ENCODE measurements at regions not wholly inside any gene's neighbourhood (a gene's known extent, or its start where the extent isn't known, plus 50 kb on each side); places are given as distances from the start of the nearest gene placed in this dataset.
A peak's percentile ranks its signal among the peaks of the same experiment; 100 is the strongest.

- H3K9me3 Mint-ChIP-seq, result no peaks in the 10 kb centered on the region
- no peak for ATAC-seq
Observed at GRCh38 chr21:39109163-39109530, 74.1 kb downstream of the PSMG1 start.

GRCh38 chr21:39108291-39109162 is 74.7 kb downstream of the PSMG1 start:
- H3K27ac Mint-ChIP-seq, result no peak overlapping the region
- ATAC-seq (no peak), DNase-seq (ENCODE audit: low spot score in 2 of 2) (no peak)
- no peaks in the 10 kb centered on the region for H3K36me3 Mint-ChIP-seq
- no peaks in the 10 kb centered on the region for H3K9me3 Mint-ChIP-seq

More at GRCh38 chr21:39109163-39109530, 74.1 kb downstream of the PSMG1 start:
- Mint-ChIP-seq H3K36me3 (no peaks in the 10 kb centered on the region), H3K27ac (no peak overlapping the region)
- no peak for DNase-seq (ENCODE audit: low spot score in 2 of 2)

- Mint-ChIP-seq H3K36me3 (no peaks in the 10 kb centered on the region), H3K27ac (no peak overlapping the region), H3K9me3 (no peaks in the 10 kb centered on the region)
- ATAC-seq, result no peak
- no peak for DNase-seq (ENCODE audit: low spot score in 2 of 2)
Observed at GRCh38 chr21:39107739-39108138, 75.5 kb downstream of the PSMG1 start.

GRCh38 chr21:39106881-39107462 is 76.3 kb downstream of the PSMG1 start:
- H3K27ac Mint-ChIP-seq, result peak overlapping the region in 1 of 2 donors; percentile 26
- DNase-seq (ENCODE audit: low spot score in 2 of 2) (no peak), ATAC-seq (no peak)
- H3K36me3 Mint-ChIP-seq, result no peaks in the 10 kb centered on the region
- no peaks in the 10 kb centered on the region for H3K9me3 Mint-ChIP-seq

GRCh38 chr21:39105836-39106235 is 77.4 kb downstream of the PSMG1 start:
- Mint-ChIP-seq H3K36me3 (no peaks in the 10 kb centered on the region), H3K9me3 (no peaks in the 10 kb centered on the region), H3K27ac (no peak overlapping the region)
- ATAC-seq (no peak), DNase-seq (ENCODE audit: low spot score in 2 of 2) (no peak)

DNA sequence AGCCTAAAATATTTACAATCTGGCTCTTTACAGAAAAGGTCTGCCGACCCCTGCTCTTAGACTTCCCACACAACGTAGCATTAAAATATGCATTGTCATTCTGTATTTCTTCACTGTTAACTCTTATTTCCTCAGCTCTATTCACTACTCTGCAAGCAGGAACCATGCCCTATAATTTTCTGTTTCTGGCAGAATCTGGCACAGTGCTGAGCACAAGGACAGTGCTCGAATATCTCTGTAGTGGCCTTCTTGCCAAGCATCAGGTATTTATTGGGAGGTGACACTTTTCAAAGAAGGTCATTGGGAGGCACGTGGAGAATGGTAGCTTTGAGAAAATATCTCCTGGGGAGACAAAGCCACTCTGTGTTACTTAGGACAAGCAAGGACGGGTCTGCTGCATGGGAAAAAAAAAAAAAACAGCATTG is 77.9 kb downstream of the PSMG1 start:
- Mint-ChIP-seq H3K36me3 (no peaks in the 10 kb centered on the region), H3K27ac (no peak overlapping the region), H3K9me3 (no peaks in the 10 kb centered on the region)
- ATAC-seq (no peak), DNase-seq (ENCODE audit: low spot score in 2 of 2) (no peak)

DNA sequence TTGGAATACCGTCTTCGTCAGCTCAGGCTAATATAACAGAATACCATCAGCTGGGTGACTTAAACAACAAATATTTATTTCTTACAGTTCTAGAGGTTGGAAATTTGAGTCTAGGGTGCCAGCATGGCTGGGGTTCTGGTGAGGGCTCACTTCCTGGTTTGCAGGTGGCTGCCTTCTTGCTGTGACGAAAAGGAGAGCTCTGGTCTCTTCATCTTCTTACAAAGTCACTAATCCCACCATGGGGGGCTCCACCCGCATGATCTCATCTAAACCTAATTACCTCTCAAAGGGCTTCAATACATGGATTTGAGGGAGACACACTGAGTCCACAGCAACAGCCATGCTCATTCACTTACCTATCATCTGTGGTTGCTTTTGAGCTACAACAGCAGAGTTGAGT is 78.3 kb downstream of the PSMG1 start:
- no peak for DNase-seq (ENCODE audit: low spot score in 2 of 2)
- no peak for ATAC-seq
- Mint-ChIP-seq H3K9me3 (no peaks in the 10 kb centered on the region), H3K27ac (no peak overlapping the region), H3K36me3 (no peaks in the 10 kb centered on the region)

DNA sequence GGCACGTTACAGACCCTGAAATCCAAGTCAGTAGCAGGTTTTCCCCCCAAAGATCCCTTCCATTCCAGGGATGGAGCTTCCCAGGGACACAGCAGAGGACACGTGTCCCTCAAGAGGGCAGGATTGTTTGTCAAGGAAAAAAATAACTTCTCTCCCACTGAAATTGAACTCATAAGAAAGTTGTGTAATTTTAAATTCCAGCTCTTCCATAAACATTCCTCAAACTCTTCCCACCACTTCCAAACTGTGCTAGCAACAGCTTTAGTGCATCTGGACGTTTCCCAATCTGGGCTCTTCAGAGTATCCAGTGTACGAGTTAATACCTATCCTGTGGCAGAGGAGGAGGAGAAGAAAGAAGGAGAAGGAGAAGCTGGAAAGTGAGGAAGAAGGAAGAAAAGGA is 79.6 kb downstream of the PSMG1 start:
- ATAC-seq (no peak), DNase-seq (ENCODE audit: low spot score in 2 of 2) (no peak)
- Mint-ChIP-seq H3K9me3 (no peaks in the 10 kb centered on the region), H3K36me3 (no peaks in the 10 kb centered on the region), H3K27ac (no peak overlapping the region)

DNA sequence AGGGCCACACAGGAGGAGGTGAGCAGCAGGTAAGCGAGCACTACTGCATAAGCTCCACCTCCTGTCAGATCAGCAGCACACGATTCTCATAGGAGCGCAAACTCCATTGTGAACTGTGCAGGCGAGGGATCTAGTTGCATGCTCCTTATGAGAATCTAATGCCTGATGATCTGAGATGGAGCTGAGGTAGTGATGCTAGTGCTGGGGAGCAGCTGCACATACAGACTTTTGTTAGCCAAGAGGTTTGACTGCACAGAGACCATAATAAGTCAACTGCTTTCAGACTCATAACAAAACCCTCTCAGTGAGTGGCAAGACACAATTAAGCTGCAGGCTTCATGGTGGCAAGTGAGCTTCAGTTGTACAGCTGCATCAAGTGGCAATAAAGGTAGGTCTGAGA is 83.4 kb downstream of the PSMG1 start:
- no peak for ATAC-seq

GRCh38 chr21:39098696-39099200 is 84.5 kb downstream of the PSMG1 start:
- Mint-ChIP-seq H3K36me3 (no peaks in the 10 kb centered on the region), H3K27ac (no peak overlapping the region), H3K9me3 (no peaks in the 10 kb centered on the region)
- DNase-seq (ENCODE audit: low spot score in 2 of 2) (no peak), ATAC-seq (no peak)

More for the DNA sequence above, 83.4 kb downstream of the PSMG1 start:
- Mint-ChIP-seq H3K36me3 (no peaks in the 10 kb centered on the region), H3K9me3 (no peaks in the 10 kb centered on the region), H3K27ac (no peak overlapping the region)
- DNase-seq (ENCODE audit: low spot score in 2 of 2), result no peak

- Mint-ChIP-seq H3K9me3 (no peaks in the 10 kb centered on the region), H3K27ac (no peak overlapping the region), H3K36me3 (no peaks in the 10 kb centered on the region)
- no peak for DNase-seq (ENCODE audit: low spot score in 2 of 2)
- no peak for ATAC-seq
Observed at GRCh38 chr21:39097981-39098380, 85.3 kb downstream of the PSMG1 start.

DNA sequence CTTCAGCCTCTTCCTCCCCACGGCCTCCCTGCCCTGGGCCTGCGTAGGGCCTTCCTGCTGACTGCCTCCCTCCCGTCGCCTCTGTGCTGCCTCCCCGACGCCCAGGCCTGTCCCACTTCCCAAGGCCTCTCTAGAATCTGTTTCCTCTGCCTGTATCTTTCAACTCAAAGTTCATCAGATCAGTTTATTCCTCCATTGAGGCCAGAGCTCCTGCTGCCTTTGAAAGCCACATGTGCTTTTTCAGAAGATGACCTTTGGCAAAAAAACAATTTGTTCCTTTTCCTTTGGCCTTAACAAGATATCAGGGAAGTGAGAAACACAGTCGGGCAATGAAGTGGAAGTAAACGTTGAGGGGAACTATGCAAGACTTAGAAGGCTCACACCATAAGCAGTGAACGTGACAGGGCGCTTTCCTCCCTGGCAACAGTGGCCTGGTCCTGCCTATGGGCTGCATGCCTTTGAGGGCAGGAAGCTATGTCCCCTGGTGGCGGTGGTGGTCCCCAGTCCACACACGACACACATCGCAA is 85.9 kb downstream of the PSMG1 start:
- Mint-ChIP-seq H3K9me3 (no peaks in the 10 kb centered on the region), H3K27ac (no peak overlapping the region), H3K36me3 (no peaks in the 10 kb centered on the region)
- no peak for DNase-seq (ENCODE audit: low spot score in 2 of 2)
- ATAC-seq, result no peak

DNA sequence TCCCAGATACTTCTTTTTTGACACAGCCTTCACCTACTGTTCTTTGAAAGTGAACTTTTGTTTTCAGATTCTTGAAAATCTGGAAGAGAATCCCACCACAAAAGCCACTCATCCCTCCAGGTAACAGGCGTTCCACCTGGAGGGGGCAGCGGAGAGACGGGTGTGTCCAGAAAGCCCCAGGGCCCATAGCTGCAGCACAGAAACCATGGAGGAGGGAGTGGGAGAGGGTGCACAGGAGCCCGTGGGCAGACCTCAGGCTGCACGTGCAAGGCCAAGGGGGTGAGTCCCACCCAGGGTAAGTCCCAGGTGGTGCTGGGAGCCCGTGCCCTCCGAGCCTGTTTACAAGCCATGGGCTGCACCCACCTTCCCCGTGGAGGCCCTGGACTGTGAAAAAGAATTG is 86.5 kb downstream of the PSMG1 start:
- Mint-ChIP-seq H3K9me3 (no peaks in the 10 kb centered on the region), H3K27ac (no peak overlapping the region), H3K36me3 (no peaks in the 10 kb centered on the region)
- no peak for ATAC-seq
- no peak for DNase-seq (ENCODE audit: low spot score in 2 of 2)

- Mint-ChIP-seq H3K9me3 (no peaks in the 10 kb centered on the region), H3K27ac (no peak overlapping the region), H3K36me3 (no peaks in the 10 kb centered on the region)
- ATAC-seq (no peak), DNase-seq (ENCODE audit: low spot score in 2 of 2) (no peak)
Observed at GRCh38 chr21:39095681-39096080, 87.6 kb downstream of the PSMG1 start.

DNA sequence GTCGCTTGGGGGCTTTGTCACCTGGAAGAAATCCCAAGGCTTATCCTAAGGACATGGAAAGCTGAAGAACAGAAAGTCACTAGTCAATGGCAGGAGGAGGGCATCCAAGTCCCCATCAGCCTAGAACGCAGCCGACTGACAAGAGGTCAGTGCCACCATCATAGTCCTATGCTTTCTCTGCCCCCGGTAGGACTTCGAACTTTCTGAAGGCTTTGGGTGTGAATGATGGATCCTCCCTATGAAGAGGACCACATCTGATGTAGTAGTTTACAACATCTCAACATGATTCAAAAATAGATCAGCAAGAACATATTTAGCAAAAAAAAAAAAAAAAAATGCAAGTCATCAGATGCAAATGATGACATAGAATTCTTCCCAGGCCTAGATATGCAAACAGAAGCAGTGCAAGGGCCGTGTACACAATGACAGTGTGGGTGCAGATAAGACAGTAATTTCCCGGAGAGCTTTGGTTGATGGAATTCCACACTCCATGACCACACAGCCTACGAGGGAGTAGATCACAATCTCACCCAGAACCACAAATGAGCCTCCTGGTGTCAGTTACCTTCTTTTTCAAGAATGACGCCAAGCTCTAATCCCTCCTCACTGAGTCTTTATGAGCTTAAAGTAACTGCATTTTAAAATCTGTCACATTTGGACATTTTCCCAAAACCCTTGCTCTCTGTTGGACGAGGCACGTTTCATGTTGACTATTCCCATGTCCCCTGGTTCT is 88.2 kb downstream of the PSMG1 start:
- Mint-ChIP-seq H3K9me3 (no peaks in the 10 kb centered on the region), H3K27ac (peak overlapping the region in 1 of 2 donors; percentile 4), H3K36me3 (no peaks in the 10 kb centered on the region)
- ATAC-seq (no peak), DNase-seq (ENCODE audit: low spot score in 2 of 2) (no peak)

DNA sequence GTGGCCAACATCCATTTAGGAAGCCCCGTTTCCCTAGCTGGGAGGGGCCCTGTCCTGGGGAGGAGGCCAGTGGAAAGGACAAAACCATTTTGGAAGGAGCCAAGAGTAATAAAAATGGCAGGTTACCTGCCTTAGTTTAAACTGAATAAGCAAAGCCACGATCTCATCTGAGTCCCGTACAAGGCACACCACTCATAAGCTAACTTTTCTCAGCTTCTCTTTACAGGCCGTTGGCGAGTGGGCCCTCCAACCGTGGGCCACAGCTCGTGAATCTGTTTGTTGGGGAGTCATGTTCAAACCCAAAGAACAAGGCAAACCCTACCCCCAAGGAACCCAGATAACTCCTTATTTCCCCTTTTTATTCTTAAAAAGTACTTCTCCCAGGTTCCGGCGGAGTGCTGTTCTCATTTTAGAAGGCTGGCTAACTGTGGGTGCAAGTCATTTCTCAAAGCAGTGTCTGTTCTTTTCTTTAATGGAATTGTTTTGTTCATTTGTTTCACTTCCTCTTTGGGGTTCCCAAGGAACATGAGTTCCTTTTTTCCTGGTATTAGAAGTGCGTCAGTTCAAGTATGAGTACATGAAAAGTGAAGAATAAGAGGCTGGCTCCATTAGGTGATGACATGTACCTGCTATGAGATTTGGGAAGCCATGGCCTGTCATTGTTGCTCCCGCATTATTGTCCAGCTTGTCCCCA is 89.0 kb downstream of the PSMG1 start:
- ATAC-seq, result no peak
- no peak for DNase-seq (ENCODE audit: low spot score in 2 of 2)
- Mint-ChIP-seq H3K9me3 (no peaks in the 10 kb centered on the region), H3K36me3 (no peaks in the 10 kb centered on the region), H3K27ac (peak overlapping the region in 1 of 2 donors; percentile 4)

Measured in activated naive CD4-positive, alpha-beta T cell treated with anti-CD3 and anti-CD28 coated beads, Interleukin-2, amount 50 U/mL, for 72 hours (primary cell).